MCF 10A (cell line): ENCODE measurements at regions not wholly inside any gene's neighbourhood (a gene's known extent, or its start where the extent isn't known, plus 50 kb on each side); places are given as distances from the start of the nearest gene placed in this dataset.
A peak's percentile ranks its signal among the peaks of the same experiment; 100 is the strongest.

Source experiments
- BruUV-seq: library from RNA; stranded (reverse); fragments of 400-500 nt; replicated peaks from 2 replicates; lab custom pipeline; 2021; lab: Mats Ljungman, UMichigan
- CTCF ChIA-PET: fragments of 300-600 bp; sonication (Branson Sonifier 250); formaldehyde crosslinking; extraction: SDS; loops from one replicate; lab custom pipeline; 2021; ENCODE audit warnings: antibody characterized with exemption, inconsistent platforms; lab: Yijun Ruan, JAX
- POLR2A ChIA-PET: fragments of 300-600, 350-650 bp; sonication (Branson Sonifier 250); formaldehyde crosslinking; extraction: SDS; loops from one replicate; lab custom pipeline; 2020; ENCODE audit warnings: antibody characterized with exemption, inconsistent platforms; lab: Yijun Ruan, JAX
- DNase-seq: peaks from one replicate; pipeline ENCODE4 v3.0.0-alpha.2; 2018; ENCODE audit not compliant: unreplicated experiment
- H3K27ac Mint-ChIP-seq: one replicate; pipeline ENCODE4 v1.8.0; 2022; ENCODE audit warnings: mild to moderate bottlenecking, low read depth, mixed read lengths; ENCODE audit not compliant: unreplicated experiment
- H3K27me3 Mint-ChIP-seq: one replicate; pipeline ENCODE4 v1.8.0; 2022; ENCODE audit warnings: mixed read lengths; ENCODE audit not compliant: insufficient read depth, unreplicated experiment
- H3K36me3 Mint-ChIP-seq: one replicate; pipeline ENCODE4 v1.8.0; 2022; ENCODE audit warnings: mild to moderate bottlenecking, moderate library complexity, mixed read lengths; ENCODE audit not compliant: insufficient read depth, unreplicated experiment
- H3K4me1 Mint-ChIP-seq: one replicate; pipeline ENCODE4 v1.8.0; 2022; ENCODE audit warnings: mixed read lengths; ENCODE audit not compliant: insufficient read depth, unreplicated experiment
- H3K4me3 Mint-ChIP-seq: one replicate; pipeline ENCODE4 v1.8.0; 2022; ENCODE audit warnings: mild to moderate bottlenecking, moderate library complexity, mixed read lengths; ENCODE audit not compliant: unreplicated experiment
- H3K9me3 Mint-ChIP-seq: one replicate; pipeline ENCODE4 v1.8.0; 2022; ENCODE audit warnings: mixed read lengths; ENCODE audit not compliant: unreplicated experiment
- intact Hi-C: fragments of 100-400 bp; cut with micrococcal nuclease; formaldehyde crosslinking; loops from 2 replicates; pipeline ENCODE4 v1.14.1; 2022
- TF ChIP-seq, protein P1 (sequence below): fragments of 200-600 bp; IDR thresholded peaks from one replicate; pipeline ENCODE4 v1.8.0; 2022; ENCODE audit warnings: antibody characterized with exemption, mild to moderate bottlenecking; ENCODE audit not compliant: unreplicated experiment

DNA sequence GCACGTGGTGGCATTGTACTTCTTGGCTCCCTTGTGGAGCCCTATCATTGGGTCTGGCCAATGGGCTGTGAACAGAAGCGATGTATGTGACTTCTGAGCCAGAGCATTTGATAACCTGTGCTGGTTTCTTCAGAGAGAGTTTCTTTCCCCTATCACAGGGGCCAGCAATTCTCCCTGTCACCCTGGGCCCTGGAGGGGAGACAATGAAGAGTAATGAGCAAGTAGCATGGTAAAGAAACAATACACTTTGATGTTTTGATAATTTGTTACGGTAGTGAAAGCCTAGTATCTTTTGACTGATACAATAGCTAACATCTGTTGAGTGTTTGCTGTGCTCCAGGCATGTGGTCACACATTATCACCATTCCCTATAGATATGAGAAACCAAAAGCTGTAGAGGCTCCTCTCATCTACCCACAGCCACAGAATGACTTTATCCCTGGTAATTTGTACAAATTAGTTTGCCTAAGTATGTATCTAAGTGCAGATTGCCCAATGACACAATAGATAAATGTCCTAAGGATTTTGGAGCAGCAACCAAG, 113.4 kb upstream of the SVIL start:
- H3K27me3 Mint-ChIP-seq: no peaks in the 10 kb centered on the region
- H3K27ac Mint-ChIP-seq: no peak overlapping the region
- intact Hi-C loops: no loop called here
- no TSS peak for BruUV-seq
- ChIA-PET CTCF (no interaction called here), POLR2A (interaction anchor here (0.5 kb wide), 1 partner anchor 30 kb away, joined by 3 read pairs; no protein-coding TSS in a partner anchor)
- no peaks in the 10 kb centered on the region for H3K9me3 Mint-ChIP-seq
- H3K4me3 Mint-ChIP-seq: no peak overlapping the region
- H3K36me3 Mint-ChIP-seq: no peaks in the 10 kb centered on the region
- no peaks in the 10 kb centered on the region for H3K4me1 Mint-ChIP-seq
- DNase-seq: no peak
- TF ChIP-seq, protein P1, sequence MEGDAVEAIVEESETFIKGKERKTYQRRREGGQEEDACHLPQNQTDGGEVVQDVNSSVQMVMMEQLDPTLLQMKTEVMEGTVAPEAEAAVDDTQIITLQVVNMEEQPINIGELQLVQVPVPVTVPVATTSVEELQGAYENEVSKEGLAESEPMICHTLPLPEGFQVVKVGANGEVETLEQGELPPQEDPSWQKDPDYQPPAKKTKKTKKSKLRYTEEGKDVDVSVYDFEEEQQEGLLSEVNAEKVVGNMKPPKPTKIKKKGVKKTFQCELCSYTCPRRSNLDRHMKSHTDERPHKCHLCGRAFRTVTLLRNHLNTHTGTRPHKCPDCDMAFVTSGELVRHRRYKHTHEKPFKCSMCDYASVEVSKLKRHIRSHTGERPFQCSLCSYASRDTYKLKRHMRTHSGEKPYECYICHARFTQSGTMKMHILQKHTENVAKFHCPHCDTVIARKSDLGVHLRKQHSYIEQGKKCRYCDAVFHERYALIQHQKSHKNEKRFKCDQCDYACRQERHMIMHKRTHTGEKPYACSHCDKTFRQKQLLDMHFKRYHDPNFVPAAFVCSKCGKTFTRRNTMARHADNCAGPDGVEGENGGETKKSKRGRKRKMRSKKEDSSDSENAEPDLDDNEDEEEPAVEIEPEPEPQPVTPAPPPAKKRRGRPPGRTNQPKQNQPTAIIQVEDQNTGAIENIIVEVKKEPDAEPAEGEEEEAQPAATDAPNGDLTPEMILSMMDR: no peak

DNA sequence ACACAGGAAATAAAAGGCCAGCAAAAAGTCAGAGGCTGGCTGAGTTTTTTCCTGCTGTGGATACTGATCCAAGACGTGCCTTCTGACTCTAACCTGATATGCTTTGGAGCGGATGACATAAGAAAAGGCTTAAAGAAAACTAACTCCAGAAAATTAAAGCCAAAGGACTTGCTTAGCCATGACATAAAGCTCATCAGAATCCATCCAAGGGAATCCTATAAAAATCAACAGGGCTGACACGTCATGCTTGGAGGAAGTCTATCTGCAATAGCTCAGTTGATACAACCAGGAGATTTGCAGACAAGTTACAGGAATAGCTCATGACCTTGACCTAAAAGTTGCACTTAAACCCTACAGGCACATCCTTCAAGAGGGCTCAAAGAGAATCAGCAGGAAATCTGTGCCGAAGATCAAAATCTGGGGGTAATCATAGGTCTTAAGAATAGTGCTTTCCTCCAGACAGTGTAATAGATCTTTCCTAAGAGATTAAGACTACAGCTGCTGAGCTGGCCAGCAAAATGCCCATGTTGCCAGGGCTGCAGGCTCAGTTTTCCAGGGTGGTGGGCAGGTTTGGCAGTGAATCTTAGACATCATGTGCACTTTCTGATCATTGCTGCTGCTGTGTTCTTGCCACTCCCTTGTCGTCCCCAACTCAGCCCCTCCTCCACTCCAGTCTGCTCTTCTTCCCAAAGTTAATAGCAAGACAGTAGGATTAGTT, 111.5 kb upstream of the SVIL start:
- H3K4me1 Mint-ChIP-seq: no peaks in the 10 kb centered on the region
- no peaks in the 10 kb centered on the region for H3K9me3 Mint-ChIP-seq
- TF ChIP-seq, protein P1: no peak
- DNase-seq: no peak
- H3K27me3 Mint-ChIP-seq: no peaks in the 10 kb centered on the region
- no TSS peak for BruUV-seq
- intact Hi-C loops: loop anchor here (2.0 kb wide), 1 partner anchor 61 kb away; no protein-coding TSS in a partner anchor
- no peak overlapping the region for H3K27ac Mint-ChIP-seq
- H3K4me3 Mint-ChIP-seq: no peak overlapping the region
- no peaks in the 10 kb centered on the region for H3K36me3 Mint-ChIP-seq
- POLR2A ChIA-PET: interaction anchor here (0.6 to 1.5 kb wide), 2 partner anchors 10 to 1572 kb away, joined by 3 read pairs; no protein-coding TSS in a partner anchor
- CTCF ChIA-PET: interaction anchor here (0.6 to 1.0 kb wide), 3 partner anchors 10 to 1310 kb away, joined by 3 to 6 read pairs (median 3); no protein-coding TSS in a partner anchor

DNA sequence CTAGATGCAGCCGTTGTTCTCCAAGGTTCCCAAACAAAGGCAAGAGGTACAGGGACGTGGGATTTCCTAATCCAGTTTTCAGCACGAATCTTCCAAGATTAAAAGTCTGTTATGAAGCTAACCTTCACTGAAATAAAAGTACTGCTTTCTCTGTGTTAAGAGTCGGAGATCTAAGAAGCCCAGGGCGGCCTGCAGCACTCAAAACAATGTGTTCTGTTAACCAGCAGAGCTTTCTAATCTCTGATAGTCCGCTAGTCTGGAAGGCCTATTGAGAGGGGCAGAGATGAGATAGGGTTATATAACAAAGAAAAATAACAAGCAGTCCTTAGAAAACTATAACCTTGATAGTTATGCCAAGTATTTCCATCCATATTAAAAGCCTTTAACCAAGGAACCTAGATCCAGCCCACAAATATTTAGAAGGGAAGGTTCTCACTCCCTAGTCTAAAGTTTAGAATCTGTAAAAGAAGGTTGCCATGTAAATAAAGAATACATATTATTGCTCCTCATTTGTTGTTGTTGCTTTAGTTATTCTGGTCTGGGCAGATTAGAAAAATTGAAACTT, 106.3 kb upstream of the SVIL start:
- Mint-ChIP-seq H3K27ac (peak overlapping the region; percentile 30), H3K9me3 (no peaks in the 10 kb centered on the region), H3K36me3 (no peaks in the 10 kb centered on the region), H3K4me1 (no peaks in the 10 kb centered on the region), H3K4me3 (no peak overlapping the region), H3K27me3 (no peaks in the 10 kb centered on the region)
- BruUV-seq: no TSS peak
- TF ChIP-seq, protein P1: no peak
- DNase-seq: no peak
- intact Hi-C loops: no loop called here
- ChIA-PET CTCF (no interaction called here), POLR2A (interaction anchor here (0.6 kb wide), 1 partner anchor 72 kb away, joined by 3 read pairs; no protein-coding TSS in a partner anchor)

DNA sequence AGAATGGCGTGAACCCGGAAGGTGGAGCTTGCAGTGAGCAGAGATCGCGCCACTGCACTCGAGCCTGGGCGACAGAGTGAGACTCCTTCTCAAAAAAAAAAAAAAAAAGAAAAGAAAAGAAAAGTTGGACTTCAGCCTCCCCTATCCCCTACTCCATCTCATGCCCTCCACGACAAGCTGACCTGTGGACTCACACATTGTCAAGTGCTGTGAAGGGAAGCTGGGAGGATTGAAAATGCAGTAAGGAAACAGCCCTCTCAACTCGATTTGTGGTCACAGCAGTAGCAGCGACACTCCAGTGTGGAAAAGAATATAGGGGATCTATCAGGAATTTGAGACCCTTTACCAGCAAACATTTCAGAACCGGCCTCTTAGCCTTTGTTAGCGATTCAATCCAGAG, 103.6 kb upstream of the SVIL start:
- H3K4me3 Mint-ChIP-seq: no peak overlapping the region
- ChIA-PET POLR2A (no interaction called here), CTCF (interaction anchor here (0.6 kb wide), 1 partner anchor 51 kb away, joined by 3 read pairs; no protein-coding TSS in a partner anchor)
- H3K27ac Mint-ChIP-seq: no peak overlapping the region
- H3K9me3 Mint-ChIP-seq: no peaks in the 10 kb centered on the region
- no peaks in the 10 kb centered on the region for H3K36me3 Mint-ChIP-seq
- no peaks in the 10 kb centered on the region for H3K27me3 Mint-ChIP-seq
- no peak for DNase-seq
- intact Hi-C loops: loop anchor here (5.0 kb wide), 2 partner anchors 69 to 209 kb away; no protein-coding TSS in a partner anchor
- peaks cover 7% of the 10 kb centered on the region for H3K4me1 Mint-ChIP-seq
- no TSS peak for BruUV-seq
- TF ChIP-seq, protein P1: no peak
